GDM1 (cell line): ENCODE measurements at regions not wholly inside any gene's neighbourhood (a gene's known extent, or its start where the extent isn't known, plus 50 kb on each side); places are given as distances from the start of the nearest gene placed in this dataset.

Source experiments
- DNase-seq: peaks from one replicate; lab custom pipeline; 2025; lab: John Stamatoyannopoulos, UW

DNA sequence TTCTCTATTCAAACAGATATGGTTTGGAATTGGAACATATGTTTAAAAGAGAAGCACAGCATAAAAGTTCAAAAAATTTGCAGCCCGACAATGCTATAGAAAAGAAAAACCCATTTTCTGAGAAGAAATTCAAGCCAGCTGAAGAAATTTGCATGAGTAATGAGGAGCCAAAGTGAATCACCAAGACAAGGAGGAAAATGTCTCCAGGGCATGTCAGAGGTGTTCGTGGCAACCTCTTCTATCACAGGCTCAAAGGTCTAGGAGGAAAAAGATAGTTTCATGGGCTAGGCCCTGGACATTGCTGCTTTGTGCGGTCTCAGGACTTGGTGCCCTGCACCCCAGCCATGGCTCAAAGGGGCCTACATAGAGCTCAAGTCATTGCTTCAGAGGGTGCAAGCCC, 134.8 kb upstream of the ADAMTS16 start:
- no peak for DNase-seq

DNA sequence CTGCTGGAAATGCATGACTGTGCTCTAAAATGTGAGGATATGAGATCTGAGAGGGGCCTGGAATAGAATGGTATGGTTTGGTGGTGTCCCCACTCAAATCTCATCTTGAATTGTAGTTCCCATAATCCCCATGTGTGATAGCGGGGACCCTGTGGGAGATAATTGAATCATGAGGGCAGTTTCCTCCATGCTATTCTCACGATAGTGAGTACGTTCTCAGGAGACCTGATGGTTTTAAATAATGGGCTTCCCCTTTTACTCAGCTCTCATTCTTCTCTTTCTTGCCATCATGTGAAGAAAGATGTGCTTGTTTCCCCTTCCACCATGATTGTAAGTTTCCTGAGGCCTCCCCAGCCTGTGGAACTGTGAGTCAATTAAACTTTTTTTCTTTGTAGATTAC, 133.6 kb upstream of the ADAMTS16 start:
- DNase-seq, result no peak

DNA sequence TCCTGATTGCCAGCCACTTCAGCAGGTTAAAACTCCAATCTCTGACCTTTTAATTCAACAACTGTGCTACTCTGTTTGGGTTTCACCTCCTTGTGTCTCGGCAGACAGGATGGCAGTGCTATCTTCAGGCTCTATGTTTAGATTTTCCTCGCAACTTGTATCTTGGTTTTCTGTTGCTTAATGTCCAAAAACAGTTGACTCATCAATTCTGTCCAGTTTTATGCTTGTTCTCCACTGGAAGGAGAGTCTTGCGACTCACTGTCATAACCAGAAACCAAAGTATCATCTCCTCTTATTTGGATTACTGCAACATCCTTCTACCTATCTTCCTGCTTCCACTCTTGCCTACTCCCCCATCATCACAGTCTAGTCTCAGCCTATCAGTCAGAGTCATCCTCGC, 130.9 kb upstream of the ADAMTS16 start:
- no peak for DNase-seq

DNA sequence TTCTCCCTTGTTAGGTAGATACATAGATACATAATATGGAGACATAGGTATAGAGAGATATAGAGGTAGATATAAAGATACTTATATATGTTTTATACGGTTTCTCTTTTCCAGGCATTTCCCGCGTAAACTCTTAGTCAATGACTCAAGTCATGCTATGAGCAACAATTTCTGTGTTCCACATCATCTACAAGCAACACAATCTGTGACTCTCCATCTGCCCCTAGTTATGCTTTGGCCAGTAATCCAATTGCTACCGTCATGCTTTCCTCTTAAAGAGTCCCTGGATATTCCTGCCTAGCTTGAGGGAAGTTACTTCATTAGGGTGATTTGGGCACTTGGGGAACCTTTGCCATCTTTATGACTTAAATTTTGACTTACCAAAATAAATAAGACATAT, 129.0 kb upstream of the ADAMTS16 start:
- no peak for DNase-seq

DNA sequence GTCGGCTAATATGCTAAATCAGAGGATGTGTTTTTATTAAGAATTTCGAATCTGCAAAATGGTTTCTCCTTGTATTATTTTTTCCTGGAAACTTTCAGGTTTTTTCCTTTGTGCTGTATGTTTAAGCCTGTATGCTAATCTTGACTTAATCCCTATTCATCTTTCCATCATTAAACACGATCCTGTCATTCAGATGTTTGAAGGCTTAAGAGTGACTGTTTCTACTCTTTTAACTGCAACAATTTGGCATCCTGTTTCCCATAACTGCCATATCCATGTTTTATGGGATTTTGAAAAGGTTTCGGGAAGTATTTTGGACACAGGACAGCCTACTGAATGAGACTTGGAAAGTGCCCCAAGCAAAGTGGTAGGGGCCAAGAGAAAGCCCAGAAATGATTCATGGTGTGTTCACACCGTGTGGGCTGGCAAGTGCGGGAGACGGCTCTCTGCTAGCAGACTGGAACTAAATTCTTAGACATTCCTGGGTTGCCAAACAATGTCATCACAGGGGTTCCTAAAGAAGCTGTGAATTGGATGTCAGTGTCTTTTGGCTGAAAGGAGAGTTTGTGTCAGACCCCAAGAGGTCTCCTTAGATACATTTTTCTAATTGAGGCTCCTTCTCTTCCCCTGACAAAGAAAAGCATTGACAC, 125.4 kb upstream of the ADAMTS16 start:
- no peak for DNase-seq

DNA sequence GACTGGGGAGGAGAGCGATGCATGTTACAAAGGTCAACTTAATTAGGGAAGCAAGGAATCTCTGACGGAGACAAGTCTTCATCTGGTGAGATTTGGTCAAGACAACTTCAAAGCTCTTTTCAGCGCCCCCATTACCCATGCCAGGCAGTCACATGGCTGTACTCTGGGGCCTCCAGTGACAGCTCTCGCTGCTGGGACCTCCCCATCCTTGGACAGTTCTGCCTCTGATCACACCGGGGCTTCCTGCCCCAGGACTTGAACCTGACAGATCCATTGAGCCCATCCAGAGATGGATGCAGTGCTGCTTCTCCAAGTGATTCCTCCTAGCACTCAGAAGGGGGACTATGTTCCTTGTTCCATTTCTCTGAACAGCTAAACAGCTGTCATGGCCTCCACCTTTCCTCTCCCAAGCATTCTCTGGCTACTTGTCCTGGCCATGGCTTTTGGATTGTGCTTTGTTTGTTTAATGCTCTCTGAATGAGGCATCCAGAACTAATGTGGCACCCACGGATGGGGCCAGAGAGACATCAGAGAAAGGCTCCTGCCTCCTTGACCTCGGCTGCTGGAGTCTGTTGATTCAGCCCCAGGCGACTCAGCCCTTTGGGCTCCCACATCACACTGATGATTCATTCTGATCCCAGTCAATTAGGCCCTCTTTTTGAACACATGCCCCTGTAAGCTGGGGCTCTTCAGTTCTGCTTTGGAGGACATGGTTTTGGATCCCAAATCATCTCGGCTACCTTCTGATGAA, 122.1 kb upstream of the ADAMTS16 start:
- no peak for DNase-seq

DNA sequence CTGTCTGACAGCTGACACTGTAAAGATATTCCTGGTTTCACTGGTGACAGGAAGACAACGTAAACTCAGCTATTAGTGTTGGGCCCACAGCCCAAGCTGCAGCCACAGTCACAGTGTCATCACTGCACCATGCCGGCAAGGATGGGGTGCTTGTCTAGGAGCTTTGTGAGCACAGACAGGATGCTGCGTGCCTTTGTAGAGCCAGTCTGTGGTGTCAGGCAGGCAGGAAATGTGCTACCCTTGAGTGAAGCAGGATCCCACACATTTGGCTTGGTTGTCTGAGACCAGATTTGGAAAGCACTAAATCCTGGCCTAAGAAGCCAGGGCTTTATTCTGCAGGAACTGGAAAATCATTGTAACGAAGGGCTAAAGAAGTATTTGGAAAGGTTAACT, 121.6 kb upstream of the ADAMTS16 start:
- DNase-seq, result no peak

DNA sequence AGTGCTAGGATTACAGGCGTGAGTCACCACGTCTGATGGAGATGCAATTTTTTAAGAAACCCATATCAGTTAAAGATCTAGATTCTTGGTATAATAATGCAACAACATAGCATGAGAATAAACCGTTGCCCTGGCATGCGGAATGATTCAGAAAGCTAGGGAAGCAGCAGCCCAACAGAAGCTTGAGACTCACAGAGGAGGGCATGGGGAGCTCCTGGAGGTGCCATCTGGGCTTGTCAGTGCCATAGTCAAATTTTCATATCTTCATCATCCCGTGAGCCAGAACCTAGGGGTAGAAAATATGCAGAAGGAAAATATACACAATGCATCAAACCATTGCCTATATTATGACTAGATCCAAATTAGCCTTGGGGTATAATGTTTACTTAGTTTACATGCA, 118.7 kb upstream of the ADAMTS16 start:
- DNase-seq, result no peak

DNA sequence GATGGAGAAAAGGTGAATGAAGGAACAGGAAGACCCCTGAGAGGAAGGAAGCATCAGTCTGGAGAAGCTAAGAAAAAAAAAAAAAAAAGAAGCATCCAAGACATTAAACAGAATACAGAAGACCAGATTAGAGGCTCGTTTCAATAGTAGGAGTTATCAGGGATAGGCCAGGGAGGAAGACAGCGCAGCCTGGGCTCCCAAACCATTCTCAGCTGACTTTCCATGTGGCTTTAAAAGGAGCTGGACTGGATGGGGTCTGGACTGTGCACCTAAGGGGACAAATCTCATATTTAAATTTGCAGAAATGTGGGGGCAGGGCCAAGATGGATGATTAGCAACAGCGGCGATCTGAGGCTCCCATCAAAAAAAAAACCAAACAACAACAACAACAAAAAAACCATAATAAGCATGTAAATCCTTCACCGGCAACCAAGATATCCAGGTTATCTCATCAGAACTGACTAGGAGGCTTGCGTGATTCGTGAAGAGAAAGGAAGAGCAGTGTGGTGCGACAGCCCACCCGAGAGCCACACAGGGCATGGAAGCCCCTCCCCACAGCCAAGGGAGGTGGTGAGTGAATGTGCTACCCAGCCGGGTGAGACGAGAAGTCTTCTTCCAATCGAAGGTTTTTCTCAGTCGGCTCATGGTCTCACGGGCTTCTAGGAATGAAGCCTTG, 114.9 kb upstream of the ADAMTS16 start:
- no peak for DNase-seq

DNA sequence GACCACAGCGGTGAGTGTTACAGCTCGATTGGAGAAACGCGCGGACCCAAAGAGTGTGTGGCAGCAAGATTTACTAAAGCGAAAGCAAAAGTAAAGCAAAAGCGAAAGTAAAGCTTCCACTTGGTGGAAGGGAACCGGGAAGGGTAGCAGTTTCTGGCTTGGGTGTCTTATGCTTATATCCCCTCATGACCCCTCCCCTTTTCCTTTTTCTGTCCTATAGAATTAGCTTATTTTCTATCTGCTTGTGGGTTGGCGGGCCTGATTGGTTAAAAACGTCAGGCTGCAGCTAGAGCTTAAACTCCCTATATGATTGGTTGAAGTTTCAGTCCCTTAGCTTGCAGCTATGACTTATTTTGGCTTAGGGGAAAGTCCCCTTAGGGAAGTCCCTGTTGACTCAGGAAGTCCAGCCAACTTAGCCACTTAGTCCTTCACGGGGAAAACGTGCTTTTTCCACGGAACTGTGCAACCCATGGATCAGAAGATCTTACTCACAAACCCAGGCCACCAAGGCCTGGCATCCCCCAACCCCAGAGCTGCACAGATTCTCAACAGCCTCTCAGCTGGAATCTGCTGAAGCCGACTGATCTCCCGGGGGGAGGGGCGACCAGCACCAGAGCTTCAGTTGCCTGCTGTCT, 114.2 kb upstream of the ADAMTS16 start:
- no peak for DNase-seq

DNA sequence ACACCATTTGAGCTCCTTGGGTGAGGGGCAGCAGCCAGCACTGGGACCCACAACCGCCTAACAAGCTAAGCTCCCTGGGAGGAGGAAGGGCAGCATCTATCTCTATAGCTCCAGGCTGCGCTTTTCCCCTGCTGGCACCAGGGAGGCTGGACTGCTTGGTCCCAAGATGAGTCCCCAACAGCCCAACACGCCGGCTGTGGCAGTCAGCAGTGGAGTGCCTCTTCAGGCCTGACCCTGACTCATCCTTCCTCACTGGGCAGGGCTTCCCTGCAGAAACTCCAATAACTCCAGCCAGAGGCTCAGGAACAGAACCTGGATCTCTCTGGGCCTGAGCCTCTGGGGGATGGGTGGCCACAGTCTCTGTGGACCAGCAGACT, 113.7 kb upstream of the ADAMTS16 start:
- no peak for DNase-seq

DNA sequence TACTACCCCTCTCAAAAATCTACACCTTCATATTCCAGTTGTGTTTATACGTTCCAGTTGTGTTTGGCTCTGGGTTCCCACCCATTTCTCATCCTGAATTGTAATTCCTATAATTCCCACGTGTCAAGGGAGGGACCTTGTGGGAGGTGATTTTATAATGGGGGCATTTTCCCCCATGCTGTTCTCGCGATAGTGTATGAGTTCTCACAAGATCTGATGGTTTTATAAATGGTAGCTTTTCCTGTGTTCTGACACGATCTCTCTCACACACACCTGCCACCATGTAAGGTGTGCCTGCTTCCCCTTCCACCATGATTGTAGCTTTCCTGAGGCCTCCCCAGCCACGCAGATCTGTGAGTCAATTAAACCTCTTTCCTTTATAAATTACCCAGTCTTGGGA, 108.5 kb upstream of the ADAMTS16 start:
- DNase-seq, result no peak

DNA sequence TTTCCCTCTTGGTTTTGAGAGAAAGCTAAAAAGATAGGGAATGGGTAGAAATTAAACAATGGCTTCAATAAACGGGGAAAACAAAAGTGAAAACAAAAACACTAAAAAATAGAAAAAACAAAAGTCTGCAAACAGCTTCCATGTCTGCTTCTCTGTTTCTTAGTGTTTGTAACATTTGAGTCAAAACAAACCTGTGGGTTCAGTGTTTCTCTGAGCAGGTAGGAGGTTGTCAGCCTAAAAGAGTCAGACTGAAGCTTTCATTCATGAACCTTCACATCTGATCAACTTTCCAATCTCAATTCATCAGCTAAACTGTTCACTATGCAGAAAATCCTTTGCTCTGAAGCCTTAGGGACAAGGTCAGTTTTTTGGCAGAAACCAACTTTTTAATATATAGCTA, 102.5 kb upstream of the ADAMTS16 start:
- no peak for DNase-seq

DNA sequence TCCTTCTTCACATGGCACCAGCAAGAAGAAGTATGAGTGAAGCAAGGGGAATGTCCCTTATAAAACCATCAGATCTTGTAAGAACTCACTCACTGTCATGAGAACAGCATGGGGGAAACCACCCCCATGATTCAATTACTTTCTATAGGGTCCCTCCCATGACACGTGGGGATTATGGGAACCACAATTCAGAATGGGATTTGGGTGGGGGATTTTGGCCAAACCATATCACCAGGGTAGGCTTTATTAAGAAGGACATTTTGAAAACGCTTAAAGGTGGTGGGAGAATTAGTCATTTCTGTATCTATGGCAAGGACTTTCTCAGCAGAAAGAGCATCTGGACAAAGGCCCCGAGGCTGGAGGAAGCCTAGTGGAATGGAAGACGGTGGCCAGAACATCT, 100.2 kb upstream of the ADAMTS16 start:
- DNase-seq, result no peak

DNA sequence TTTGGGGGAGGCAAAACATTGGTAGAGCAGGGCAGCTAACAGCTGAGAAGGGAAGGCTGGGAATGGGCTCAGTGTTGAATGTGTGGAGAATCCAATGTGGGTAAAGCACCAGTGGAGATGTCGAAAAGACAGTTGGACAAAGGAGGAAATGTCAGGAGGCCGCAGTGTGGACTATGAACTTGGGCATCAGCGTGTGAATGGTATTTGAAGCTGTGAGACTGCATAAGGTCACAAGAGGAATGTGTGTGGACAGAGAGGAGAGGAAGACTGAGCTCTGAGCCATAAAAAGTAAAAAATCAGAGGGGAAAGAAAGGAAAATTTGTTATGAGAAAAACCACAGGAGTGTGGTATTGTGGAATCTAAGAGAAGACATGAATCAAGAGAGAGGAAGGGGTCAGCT, 99.4 kb upstream of the ADAMTS16 start:
- no peak for DNase-seq

DNA sequence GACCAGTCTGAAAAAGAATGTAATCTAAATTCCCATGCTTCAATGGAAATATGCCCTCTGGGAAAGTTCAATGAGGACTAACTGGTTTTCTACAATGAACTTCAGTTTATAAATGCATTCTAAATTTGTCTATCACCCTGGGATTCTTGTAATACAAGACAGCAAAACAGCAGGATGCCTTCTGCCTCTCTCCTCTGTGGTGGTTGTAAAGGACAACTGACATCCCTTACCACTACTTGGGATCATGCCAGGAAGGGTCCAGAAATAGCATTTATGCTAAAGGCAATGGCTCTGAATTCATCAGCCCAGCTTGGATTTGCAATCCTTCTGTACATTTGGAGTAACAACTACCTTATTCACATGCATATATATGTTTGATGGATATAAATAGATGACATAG, 97.3 kb upstream of the ADAMTS16 start:
- DNase-seq, result no peak

DNA sequence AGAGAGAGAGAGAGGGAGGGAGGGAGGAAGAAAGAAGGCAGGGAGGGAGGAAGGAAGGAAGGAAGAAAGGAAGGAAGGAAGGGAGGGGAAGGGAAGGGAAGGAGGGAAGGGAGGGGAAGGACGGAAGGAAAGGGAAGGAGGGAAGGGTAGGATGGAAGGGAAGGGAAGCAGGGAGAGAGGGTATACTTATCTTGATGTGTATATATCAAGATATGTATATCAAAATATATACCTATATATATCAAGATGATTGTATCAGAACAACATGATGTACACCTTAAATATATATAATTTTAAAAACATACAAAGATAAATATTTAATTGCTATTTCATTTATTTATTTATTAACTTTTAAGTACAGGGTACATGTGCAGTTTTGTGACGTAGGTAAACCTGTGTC, 96.8 kb upstream of the ADAMTS16 start:
- no peak for DNase-seq

DNA sequence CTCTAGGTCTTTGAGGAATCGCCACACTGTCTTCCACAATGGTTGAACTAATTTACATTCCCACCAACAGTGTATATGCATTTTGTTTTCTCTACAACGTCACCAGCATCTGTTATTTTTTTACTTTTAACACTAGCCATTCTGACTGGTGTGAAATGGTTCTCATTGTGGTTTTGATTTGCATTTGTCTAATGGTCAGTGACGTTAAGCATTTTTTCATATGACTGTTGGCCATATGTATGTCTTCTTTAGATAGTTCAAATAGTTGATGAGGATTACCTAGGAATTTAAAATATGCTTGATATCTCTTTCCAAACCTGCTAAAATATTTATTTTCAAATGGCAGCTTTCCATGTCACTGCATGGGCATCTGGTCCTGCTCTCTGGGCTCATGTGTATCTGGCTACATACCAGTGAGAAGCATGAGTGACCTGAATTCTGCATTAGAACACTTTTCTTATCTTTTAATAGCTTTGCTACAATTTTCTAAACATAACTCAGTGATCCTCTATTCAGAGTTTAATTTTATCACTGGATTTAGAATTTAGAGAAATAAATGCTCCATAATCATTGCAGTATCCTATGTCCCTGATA, 95.8 kb upstream of the ADAMTS16 start:
- no peak for DNase-seq

DNA sequence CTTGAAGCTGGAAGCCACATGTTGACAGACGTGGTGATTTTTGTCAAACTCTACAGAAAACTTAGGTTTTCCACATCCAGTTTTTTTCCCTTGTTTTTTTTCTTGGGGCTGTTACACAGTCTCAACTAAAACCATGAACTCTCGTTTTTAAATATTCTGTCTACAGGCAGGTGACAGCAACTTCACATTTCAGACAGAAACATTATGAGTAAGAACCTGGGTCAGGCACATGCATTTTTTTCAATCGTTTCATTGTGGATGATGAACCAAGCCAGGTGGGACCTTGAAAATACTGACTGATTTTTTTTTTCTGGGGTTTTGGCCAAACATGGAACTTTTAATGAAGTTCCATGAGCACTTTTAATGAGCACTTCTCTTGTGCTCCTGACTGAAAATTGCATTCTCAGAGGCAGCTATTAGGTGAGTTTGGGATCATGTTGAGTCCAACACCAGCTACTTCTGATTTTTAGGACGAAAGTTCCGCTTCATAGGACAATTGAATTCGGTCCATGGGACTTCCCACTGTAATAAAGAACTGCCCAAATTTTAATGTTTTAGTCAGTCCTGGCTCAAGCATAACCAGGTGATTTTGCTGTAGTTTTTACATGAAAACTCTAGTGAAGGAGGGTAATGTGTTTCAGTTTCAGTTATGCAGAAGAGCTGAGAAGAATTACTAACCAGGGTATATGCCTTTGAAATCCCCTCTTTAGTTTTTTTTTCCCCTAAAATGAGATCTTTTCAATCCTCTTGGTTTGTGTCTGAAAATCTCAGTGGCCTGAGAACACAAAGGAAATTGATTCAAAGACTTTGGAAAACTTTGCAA, 93.2 kb upstream of the ADAMTS16 start:
- no peak for DNase-seq

DNA sequence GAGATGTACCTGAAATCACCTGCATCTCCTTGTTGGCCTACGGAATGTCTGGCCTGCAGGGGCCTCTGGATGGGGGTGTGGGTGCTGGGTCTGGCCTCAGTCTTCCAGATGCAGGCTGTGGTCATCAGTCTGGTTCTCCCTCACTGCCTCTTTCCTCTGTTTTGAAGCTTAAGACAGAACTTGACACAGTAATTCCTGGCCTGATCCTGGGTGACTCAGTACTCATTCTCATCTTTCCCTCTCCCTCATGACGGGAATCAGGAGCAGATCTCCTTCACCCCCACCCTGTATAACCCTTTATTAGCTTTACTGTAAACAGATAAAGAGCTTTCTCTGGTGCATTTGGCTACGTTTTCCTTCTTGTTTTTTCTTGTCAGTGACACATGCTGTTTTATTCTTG, 89.3 kb upstream of the ADAMTS16 start:
- no peak for DNase-seq

DNA sequence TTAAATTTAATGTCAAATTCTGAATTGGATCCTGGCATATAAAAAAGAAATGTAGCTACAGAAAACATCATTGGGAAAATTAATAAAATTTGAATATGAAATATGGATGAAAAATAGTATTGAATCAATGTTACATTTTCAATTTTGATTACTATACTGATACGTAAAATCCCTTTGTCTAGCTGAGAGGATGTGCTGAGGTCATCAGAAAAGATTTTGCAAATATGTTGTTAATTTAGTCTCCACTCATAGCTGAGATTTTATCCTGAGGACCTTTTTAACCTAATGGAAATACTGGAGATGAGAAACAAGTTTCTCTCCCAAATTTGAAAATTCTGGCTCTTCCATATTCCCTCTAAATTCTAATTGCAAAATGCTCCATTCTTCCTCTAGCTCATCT, 84.4 kb upstream of the ADAMTS16 start:
- DNase-seq, result no peak

DNA sequence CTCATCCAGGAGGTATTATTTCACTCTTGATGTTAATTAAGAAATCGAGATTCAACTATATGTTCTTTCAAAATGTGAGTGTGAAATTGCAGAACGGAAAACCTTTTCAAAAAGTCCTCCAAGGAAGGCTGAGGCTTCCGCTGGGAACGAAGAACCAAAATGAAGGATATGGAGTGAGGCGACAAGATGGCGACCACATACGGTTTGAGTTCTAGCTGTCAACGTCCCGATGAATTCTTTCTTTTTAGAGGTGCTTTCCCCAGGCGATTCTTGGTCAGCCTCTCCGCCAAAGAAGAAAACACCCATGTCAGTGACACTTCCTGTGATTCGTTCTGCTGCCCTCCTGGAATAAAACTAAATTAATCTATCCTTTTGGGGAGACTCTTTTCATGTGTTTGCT, 78.3 kb upstream of the ADAMTS16 start:
- DNase-seq, result no peak
